ENCODE measurements at regions not wholly inside any gene's neighbourhood (a gene's known extent, or its start where the extent isn't known, plus 50 kb on each side); places are given as distances from the start of the nearest gene placed in this dataset.
"Not testable (repeated sequence)": the region's sequence is repeated elsewhere in the genome, so short reads cannot be mapped to it uniquely, and the experiment has no call there.

- DNase-seq: no peak
Observed at GRCh38 chr6:140160909-140161308, 786.5 kb upstream of the CITED2 start.

GRCh38 chr6:140160494-140160893 is 786.0 kb upstream of the CITED2 start:
- no peak for DNase-seq

- no peak for DNase-seq
Observed at GRCh38 chr6:140156131-140156530, 781.7 kb upstream of the CITED2 start.

GRCh38 chr6:140155451-140156126 is 781.1 kb upstream of the CITED2 start:
- no peak for DNase-seq

DNA sequence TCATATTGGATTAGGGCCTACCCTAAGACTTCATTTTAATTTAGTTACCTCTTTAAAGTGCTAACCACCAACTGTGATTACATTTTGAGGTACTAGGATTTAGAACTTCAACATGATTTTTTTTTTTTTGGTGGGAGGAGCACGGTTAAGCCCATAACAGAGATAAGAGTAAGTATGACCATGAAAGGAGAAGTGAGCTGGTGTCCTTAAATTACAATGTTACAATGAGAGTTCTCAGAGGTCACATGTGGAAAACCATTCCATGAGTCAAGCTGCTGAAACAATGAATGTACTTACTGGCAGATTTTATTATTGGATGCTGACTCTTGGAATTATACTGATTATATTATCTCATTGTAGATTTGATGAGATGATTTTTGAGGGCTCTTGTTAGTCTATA is 779.3 kb upstream of the CITED2 start:
- no peak for DNase-seq

DNA sequence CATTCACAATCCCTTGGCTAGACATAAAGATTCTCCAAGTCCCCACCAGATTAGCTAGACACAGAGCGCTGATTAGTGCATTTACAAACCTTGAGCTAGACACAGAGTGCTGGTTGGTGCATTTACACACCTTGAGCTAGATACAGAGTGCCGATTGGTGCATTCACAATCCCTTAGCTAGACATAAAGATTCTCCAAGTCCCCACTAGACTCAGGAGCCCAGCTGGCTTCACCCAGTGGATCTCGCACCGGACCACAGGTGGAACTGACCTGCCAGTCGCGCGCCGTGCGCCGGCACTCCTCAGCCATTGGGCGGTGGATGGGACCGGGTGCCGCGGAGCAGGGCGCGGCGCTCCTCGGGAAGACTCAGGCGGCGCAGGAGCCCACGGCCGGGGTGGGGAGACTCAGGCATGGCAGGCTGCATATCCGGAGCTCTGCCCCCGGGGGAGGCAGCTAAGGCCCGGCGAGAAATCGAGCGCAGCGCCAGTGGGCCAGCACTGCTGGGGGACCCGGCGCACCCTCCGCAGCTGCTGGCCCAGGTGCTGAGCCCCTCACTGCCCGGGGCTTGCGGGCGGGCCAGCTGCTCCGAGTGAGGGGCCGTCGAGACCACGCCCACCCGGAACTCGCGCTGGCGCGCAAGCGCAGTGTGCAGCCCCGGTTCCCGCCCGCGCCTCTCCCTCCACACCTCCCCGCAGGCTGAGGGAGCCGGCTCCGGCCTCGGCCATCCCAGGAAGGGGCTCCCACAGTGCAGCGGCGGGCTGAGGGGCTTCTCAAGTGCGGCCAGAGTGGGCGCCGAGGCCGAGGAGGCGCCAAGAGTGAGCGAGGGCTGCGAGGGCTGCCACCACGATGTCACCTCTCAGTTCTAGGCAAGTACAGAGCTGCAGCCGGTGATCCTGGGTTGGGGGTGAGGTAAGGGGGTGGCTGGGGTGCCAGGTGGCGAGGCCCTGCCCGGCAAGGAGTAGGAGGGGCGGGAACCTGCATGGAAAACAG is 773.7 kb upstream of the CITED2 start:
- DNase-seq: not testable (repeated sequence)

DNA sequence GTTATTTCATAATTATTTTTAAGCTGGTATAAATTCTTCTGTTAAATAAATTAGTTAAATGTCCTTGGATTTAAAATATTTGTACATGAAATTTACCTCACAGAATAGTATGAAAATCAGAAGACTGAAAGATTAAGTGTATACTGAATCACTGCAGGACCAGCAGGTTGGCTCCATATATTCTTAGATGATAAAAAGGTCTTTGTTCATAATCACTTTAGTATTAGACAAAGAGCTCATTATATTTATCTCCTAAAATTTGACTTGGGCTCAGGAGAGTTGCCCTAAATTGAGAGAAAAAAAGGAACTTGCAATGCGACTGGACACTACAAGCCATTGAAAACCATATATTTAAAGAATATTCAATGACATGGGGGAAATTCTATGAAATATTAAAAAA is 766.4 kb upstream of the CITED2 start:
- no peak for DNase-seq

GRCh38 chr6:140138311-140139010 is 764.0 kb upstream of the CITED2 start:
- DNase-seq: no peak

- no peak for DNase-seq
Observed at GRCh38 chr6:140134224-140134623, 759.8 kb upstream of the CITED2 start.

GRCh38 chr6:140130074-140130473 is 755.6 kb upstream of the CITED2 start:
- DNase-seq: no peak

- no peak for DNase-seq
Observed at GRCh38 chr6:140124498-140124897, 750.0 kb upstream of the CITED2 start.

DNA sequence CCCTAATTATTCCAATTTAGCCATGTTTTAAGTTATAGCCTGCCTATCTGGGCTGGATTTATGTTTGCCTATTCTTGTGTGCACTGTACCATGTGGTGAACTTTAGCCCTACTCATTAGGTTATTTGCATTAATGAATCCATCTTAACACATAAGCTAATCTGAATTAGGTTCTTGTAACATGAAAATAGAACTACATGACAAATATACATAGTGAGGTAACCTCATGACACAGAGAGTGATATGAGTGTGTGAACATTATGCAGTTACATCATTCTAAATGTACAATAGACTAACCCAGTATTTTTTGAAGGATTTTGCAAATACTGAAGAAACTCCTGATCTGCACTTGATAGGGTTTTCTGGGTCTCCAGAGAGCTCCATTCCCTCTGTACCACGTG is 733.7 kb upstream of the CITED2 start:
- DNase-seq: no peak

- DNase-seq: no peak
Observed at GRCh38 chr6:140107216-140107615, 732.8 kb upstream of the CITED2 start.

DNA sequence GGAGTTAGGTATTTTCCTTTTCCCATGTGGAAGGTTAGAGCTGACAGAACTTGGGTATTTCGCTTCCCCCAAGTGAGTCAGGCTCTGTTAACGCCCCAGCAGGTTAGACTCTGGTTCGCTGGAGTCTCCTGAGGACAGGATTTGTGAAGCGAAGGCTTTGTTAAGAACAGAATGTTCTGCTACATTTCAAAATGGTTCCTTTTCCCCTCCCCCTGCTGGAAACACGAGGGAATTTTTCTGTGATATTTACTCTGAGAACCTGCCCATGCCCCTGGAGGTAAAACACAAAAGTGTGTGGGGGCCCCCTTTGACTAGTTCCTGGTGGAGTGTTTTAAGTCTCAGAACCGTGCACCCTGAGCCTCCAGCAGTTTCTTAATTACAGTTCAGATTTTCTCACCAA is 731.4 kb upstream of the CITED2 start:
- no peak for DNase-seq

- DNase-seq: no peak
Observed at GRCh38 chr6:140105241-140105640, 730.8 kb upstream of the CITED2 start.

- no peak for DNase-seq
Observed at GRCh38 chr6:140101818-140102217, 727.4 kb upstream of the CITED2 start.

DNA sequence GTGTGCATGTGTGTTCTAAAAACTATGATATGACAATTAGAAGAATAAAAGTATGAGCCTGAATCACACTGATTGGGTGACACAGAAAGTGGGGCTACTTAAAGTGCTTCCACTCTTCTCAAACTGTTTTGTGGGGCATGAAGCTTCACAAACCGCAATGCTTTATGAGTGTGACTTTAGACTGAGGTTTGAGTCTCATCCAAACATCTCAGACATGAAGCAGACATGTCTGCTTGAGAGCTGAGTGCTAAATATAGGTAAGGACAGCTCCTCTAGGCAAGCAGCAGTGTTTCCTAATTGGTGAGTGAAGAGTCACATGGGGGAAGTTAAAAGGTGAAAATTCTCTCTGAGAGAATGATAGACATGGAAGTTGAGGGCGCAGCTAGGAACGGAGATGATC is 726.9 kb upstream of the CITED2 start:
- DNase-seq: no peak

DNA sequence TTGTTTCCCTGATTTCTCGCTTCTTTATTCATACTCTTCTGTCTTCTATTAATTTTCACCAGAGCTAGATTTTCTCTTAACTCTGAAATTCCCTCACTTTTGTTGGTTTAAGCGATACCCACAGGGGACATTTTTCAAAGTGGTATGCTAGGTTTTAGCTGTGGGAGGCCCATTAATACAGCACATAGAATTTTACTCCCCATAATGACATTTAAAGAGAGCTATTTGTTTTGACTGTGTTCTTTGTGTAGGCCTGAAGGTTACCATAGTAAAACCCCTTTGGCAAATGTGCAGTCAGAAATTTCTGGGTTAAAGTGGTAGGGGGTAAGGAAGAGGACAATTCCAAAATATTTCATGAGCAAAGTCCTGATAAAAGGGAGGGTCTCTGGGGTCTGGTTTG is 721.1 kb upstream of the CITED2 start:
- no peak for DNase-seq

DNA sequence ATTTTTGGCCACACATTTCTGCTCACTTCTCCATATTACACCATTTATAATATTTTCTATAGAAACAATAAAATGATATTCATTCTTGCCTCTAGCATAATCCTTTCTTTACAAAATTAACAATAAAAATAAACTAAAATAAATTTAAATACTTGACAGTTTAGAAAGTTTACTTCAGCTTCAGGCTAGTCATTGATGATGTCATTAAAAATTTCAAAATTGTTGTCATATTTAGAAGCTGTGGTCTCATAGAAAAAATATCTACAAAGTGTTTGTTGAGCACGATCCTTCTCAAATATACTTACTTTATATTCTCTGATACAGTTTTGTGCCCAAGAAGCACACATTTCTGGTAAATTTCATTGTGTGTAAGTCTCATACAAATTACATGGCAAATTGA is 717.4 kb upstream of the CITED2 start:
- no peak for DNase-seq

GRCh38 chr6:140090871-140091270 is 716.4 kb upstream of the CITED2 start:
- DNase-seq: no peak

DNA sequence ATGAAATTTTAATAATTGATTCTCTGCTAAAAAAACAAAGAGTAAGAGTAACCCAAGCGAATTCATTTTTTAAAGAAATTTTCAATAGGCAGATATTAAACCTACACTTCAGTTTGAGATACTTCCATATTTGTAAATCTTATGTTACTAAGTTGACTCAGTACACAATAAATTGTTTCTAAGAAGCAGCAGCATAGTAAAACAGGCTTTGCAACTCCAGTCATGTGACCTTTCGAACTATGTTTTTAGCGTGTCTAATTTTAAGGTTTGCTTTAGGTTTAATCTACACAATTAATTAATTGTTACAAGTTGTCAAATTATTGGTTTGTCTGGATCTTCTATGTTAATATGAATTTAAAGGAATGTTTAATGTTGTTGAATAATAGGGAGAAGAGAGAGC is 708.9 kb upstream of the CITED2 start:
- no peak for DNase-seq

DNA sequence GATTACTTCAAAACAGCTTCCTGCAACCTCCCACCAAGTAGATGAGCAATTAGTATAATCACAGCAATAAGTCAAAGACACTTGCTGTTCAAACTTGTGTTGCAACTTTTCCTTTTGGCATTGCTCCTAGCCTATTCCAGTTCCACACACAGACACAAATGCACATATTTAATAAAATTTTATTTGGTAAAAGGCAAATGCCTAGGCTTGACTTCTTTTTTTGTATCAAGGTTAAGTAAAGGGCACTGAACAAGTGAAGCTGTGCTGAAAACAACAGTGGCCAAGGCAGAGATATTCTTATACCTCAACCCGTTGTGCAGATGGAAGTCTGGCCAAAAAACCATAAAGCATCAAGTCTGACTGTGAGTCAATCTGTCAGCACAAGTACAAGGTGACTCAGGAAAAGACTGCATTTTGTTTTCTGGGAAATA is 708.4 kb upstream of the CITED2 start:
- DNase-seq: no peak

DNA sequence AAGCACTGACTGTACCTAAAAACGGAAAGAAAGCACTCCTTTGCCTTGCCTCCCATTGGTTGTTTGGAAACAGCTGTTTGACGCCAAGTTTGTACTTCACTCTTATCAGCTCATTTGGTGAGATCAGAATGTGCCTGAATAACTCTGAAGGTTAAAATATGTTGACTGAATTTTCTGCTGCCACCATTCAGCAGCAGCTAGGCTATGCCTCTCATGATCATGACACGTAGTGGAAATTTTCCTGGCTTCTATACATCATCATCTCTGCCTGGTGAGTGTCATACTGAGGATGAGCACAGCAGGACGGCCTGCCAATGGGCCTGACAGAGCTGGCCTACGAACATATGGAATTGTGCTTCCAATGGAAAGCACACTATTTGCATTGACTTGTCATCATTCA is 704.9 kb upstream of the CITED2 start:
- no peak for DNase-seq

Measured in hindlimb muscle (tissue), 1 donor.